GM18505 (cell line): ENCODE measurements at regions not wholly inside any gene's neighbourhood (a gene's known extent, or its start where the extent isn't known, plus 50 kb on each side); places are given as distances from the start of the nearest gene placed in this dataset.
"Not testable (repeated sequence)": the region's sequence is repeated elsewhere in the genome, so short reads cannot be mapped to it uniquely, and the experiment has no call there.

ENCODE experiments used
- ATAC-seq: cut with Tn5 transposase; IDR thresholded peaks from one replicate; pipeline ENCODE4 v1.9.1; 2021; ENCODE audit not compliant: unreplicated experiment
- POLR2A ChIP-seq: IDR thresholded peaks from 4 replicates; pipeline ENCODE4 v1.6.1; 2011; ENCODE audit warnings: borderline replicate concordance; ENCODE audit not compliant: insufficient read depth, insufficient read length; ENCODE audit errors: extremely low read depth

DNA sequence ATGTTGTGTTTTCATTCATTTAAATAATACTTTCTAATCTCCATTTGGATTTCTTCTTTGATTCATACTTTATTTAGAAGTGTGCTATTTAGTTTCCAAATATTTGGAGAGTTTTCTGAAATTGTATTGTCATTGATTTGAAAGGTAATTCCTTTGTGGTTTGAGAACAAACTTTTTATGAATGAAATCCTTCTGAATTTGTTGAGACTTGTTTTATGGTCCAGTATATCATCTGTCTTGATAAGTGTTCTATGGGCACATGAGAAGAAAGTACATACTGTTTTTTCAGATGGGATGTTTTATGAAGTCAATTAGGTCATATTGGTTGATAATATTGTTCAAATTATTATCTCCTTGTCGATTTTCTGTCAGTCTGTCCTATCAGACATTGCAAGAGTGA lies 953.8 kb downstream of the NR2F1-AS1 start:
- no peak for ATAC-seq
- TF ChIP-seq POLR2A, result no peak

DNA sequence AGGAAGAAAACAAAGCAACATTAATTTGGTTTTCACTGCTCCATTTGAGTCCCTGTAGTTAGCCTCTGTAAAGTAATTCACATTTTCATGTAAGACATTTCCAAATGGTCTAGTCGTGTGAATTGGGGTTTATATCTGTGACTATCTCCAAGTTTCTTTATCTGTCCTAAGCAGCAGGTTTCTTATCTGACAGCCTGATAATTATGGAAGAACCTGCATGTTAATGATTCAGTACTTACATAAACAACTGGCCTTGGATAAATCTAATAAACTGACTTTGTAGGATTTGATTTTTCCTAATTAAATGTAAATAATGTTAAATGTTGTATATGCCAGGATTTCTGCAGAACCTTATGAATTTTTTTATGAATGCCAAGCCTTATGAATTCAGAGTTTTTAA lies 964.9 kb downstream of the NR2F1-AS1 start:
- no peak for TF ChIP-seq POLR2A
- ATAC-seq, result no peak

DNA sequence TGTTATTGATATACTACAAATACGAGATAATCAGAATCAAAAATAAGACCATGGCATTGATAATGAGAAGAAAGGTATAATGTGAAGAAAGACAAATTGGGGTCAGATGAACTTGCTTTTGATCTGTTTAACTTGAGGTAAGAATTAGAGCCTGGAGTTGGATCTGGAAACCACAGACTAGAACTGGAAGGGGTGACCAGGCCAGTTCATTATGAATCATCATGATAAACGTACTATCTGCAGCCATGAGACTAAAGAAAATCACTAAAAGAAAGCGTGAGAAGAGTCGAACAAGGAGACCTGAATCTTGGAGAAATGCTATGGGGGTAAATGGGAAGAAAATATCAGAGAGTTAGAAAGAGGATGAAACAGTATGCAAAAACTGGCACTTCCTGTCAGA lies 967.5 kb downstream of the NR2F1-AS1 start:
- no peak for ATAC-seq
- no peak for TF ChIP-seq POLR2A

DNA sequence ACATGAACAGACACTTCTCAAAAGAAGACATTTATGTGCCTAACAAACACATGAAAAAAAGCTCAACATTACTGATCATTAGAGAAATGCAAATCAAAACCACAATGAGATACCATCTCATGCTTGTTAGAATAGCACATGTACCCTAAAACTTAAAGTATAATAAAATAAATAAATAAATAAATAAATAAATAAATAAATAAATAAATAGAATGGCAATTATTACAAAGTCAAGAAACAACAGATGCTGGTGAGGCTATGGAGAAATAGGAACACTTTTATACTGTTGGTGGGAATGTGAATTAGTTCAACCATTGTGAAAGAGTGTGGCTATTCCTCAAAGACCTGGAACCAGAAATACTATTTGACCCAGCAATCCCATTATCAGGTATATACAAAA lies 970.6 kb downstream of the NR2F1-AS1 start:
- not testable (repeated sequence) for ATAC-seq

DNA sequence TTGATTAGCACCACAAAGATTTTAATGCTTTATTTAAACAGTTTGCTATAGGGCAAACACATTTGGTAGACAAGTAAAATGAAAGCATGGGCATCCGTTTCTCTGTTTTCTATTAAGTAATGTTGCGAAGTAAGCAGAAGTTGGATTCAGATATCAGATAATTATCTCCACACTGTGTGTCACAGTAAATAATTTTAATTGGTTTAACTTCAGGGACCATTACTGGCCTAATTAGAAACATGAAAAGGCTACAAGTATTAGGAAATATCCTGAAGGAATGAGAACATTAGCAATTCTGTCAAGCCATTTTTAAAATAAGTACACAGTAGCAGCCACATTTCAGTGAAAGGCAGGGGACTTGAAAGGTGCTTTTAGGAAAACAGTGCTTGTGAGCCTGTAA lies 975.4 kb downstream of the NR2F1-AS1 start:
- no peak for ATAC-seq
- TF ChIP-seq POLR2A, result no peak

DNA sequence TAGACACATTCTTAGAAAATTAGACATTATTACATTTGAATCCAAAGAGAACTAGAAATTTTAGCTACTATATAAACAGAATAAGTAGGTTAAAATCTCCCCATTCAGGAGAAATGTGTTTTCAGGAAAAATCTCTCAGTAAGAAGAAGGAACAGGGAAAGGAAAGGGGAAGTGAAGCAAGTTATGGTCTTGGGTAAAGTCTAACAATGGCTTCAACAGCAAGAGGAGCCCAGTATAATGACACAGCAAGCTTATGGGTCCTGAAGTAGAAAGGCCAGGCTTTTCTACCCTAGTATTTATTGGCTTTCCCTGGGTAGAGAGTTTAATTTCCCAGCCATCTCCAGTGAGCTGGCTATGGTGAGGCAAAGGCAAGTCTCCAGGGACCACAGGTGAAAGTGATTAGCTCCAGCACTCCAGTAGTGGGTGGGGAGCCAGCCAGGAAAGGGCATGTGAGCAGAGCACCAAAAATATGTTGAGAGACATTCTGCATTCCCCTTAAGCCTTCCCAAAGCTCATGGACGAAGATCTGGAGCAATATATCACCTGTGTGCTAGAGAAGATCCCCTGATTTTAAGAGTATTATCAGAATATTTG lies 981.7 kb downstream of the NR2F1-AS1 start:
- no peak for ATAC-seq

DNA sequence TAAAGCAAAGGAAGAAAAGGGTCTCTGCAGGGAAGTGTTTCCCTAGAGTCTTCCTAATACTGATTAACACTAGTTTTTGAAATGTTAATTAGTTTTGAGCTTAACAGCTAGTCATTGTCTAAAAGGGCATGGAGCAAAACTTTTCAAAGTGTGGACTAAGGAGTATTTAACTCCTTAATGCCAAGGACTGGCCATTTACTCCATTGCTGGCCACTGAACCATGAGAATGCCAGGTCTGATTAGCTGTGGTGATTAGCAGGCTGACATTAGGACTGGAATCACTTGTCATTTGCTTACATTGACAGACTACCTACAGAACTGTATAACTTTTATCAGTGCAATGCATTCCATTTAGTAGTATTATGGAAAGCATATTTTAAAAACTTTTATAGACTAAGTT lies 987.0 kb downstream of the NR2F1-AS1 start:
- no peak for ATAC-seq
- TF ChIP-seq POLR2A, result no peak

More for the DNA sequence above, 981.7 kb downstream of the NR2F1-AS1 start:
- TF ChIP-seq POLR2A, result no peak

DNA sequence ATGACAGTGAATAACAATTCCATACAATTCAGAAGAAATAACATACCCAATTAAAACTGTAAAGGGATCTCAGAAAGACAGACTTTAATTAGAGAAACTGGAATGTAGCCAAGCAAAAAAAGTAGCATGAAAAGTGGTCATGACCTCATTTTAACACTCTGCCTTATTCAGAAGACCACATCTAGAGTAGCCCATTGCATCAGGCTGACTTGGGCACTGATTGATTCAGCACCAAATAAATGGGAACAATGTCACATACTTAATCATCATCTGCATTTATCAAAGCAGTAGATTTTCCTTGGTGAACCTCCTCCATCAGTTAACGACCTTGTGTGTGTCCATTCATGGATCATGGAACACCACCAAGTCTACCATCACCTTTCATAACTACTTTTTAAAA lies 992.1 kb downstream of the NR2F1-AS1 start:
- no peak for TF ChIP-seq POLR2A
- no peak for ATAC-seq

DNA sequence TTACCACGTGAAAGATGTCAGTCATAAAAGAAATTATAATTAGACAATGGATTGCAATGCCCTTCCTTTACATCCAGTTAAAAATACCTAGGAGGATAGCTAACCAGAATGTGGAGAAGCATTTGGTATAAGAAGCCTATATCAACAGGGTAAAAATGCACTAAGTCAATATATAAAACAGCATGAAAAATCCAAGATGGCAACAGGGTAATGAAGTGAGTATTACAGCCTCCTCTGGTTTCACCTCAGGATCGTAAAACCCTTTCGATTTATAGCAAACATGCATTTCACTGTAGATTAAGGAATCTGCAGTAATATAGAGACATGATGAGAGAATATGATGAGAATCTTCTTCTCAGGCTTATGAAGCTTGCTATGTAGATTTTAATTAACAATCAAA lies 999.3 kb downstream of the NR2F1-AS1 start:
- ATAC-seq, result no peak
- TF ChIP-seq POLR2A, result no peak

DNA sequence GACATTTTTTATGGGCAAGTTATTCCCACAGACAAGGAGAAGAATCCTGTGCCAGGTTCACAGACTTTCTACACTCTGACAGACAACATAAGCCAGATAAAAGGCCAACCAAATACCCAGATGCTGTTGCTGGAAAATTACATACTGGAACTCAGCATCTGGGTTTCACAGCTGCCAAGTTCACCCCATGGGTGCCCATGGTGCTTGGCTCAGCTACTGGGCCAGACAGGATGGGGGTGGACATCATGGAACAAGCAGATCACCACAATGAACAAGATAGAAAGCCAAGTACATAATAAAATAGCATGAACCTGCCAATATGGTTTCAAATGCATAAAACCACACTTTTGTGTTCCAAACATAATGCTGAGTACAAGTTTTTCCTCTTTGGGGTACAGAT lies 999.8 kb downstream of the NR2F1-AS1 start:
- ATAC-seq, result no peak
- TF ChIP-seq POLR2A, result no peak

DNA sequence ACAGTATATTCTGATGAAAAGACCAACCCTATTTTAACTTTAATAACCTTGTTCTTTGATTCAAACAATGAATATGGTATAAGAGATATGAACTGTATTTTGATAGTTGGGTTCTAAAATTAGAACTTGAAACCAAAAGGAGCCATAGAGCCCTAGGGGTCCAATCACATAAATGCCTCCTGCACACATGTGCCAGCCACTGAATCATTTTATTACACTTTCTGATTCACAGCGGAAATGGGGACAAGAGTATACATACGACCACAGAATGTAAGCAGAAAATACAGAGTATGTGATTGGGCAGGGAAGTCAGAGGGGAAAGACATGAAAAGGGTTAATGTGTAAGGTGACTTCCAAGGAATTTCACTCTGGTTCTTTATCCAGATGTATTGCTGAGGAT lies 1000.2 kb downstream of the NR2F1-AS1 start:
- no peak for ATAC-seq
- no peak for TF ChIP-seq POLR2A

DNA sequence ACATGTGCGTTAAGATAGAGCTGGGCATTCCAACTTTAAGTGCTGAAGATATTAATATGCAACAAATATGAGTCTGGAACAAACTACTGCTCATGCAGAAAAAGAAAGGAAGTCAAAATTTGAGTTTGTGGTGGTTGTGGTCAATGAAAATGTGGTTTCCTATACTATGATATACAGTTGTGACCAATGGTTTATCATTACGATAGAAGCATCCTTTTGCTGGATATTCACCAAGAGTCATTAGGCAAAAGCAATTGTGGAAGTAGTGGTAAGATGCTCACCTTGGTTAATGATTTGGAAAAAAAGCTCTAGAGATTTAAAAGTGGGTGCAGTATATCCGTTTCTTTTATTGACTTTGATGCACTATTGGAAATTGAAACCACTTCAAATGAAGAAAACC lies 1007.0 kb downstream of the NR2F1-AS1 start:
- no peak for ATAC-seq
- TF ChIP-seq POLR2A, result no peak

DNA sequence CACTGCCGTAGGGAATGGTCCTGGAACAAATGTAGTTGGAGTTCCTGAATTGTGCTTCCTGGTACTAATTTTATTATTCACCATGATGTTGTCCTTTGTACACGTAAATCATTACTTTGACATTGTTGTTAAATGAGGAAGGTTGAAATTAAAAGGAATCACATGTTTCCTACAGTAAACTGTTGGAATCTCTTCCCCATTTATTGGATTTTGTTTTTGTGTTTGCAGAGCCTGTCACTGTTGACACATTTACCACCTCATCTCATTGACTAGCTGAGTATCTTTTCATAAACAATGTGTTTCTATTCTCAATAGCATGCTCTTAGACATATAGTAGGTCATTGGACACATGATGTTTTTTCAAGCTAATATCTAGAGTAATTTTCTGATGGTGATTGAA lies 1012.5 kb downstream of the NR2F1-AS1 start:
- TF ChIP-seq POLR2A, result no peak
- ATAC-seq, result no peak

DNA sequence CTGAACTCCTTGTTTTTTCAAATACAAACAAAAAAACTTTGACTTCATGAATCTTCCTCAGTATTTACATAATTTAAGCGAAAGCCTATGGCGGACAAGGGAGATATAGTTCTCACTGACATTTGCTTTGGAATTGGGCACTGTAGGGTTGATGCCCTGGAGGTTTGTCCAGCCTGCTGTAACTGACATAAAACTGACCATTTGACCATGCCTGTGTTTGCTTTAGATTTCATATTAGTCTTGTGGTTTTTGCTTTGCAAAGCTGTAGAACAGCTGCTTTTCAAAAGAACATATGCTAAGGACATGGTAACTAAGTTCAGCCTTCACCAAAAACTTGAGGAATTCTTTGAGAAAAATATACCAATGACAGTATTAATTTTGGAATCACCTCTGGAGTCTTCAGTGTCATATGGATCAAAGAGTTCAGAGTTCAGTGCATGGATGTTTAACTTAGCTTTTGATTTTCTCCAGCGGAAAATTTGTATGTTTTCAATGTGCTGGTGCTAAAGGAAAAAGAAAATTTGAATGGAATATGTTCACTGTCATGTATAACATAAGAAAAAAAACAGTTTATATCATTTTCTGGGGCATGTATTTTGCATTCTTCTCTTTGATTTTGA lies 1013.1 kb downstream of the NR2F1-AS1 start:
- no peak for TF ChIP-seq POLR2A
- ATAC-seq, result no peak
